Stimulated activated CD4-positive, alpha-beta T cell treated with anti-CD3 and anti-CD28 coated beads, TNF-alpha, amount 100 ng/mL, for 48 hours (primary cell): ENCODE measurements at regions not wholly inside any gene's neighbourhood (a gene's known extent, or its start where the extent isn't known, plus 50 kb on each side); places are given as distances from the start of the nearest gene placed in this dataset.
"Not testable (repeated sequence)": the region's sequence is repeated elsewhere in the genome, so short reads cannot be mapped to it uniquely, and the experiment has no call there.

Source experiments
- DNase-seq, 3 donors: peaks; one replicate each; pipeline ENCODE4 v3.0.0-alpha.2; 2020; ENCODE audit warnings: low read depth in 3 of 3

DNA sequence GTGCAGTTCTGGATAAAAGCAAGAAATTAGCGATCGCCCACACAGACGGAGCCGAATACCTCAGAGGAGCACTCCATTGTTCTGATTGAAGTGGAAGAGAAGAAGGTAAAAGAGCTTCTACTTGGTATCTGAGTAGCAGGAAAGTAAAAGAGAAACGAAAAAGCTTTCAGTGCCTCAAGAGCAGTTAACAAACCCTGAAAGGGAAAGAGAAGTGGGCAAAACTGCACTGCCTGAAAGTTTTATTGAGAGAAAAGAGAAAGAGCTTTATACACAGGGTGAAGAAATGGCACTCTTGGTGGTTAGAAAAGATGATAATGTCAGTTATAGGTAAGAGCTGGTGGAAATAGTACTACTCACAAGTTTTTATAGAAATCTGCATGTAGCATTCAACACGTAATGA is 192.8 kb downstream of the CDCA7 start:
- DNase-seq = no peak

DNA sequence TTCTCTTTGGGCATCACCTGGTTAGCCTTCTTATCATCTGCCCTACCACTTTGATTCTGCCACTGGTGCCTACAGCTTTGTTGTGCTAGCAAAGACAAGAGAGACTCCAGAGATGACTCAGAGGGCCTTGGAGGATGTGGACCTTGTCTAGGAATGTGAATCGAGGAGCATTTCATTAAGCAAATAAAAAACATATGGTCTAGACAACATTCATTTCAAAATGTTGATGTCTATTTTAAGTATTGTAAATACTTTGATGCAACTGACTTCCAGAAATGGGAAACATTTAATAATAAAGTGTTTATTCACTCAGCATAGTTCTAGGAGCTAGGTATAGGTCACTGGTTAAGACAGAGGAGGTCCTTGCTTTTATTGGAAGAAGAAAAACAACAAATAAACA is 195.5 kb downstream of the CDCA7 start:
- no peak for DNase-seq

DNA sequence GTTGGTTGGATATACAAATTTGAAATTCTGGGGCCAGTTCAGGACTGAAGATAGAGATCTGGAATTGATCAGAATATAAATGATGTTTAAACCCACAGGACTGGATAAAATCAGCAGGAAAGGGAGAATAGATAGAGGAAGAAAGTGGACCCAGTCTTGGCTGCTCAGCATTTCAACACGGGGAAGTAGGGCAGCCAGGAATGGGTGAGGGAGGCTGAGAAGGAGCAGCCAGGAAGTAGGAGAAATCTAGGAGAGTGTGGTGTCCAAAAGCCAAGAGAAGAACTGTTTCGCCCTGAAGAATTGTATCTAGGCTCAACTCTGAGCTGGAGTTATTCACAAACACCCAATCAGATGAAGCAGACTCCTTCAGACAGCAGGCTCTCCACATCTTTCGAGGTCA is 197.9 kb downstream of the CDCA7 start:
- DNase-seq = no peak

DNA sequence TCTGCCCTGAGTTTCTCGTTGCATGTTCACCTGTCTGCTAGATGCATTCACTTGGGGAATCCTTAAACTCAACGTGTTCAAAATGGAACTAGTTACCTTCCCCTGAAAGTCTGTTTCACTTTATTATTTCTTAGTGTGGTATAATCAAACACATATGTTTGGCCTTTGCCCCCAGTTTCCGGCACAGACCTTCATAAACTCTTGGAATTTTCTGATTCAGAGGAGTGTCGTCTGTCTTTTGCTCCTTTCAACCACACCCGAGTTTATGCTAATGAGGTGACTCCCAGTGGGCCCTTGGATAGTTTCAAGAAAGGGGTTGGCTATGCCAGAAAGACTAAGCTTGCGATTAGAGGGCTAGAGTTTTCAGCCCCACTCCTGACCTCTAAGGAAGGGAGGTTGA is 198.9 kb downstream of the CDCA7 start:
- no peak for DNase-seq

- no peak for DNase-seq
These were observed 201.2 kb downstream of the CDCA7 start for GRCh38 chr2:173555833-173556232.

DNA sequence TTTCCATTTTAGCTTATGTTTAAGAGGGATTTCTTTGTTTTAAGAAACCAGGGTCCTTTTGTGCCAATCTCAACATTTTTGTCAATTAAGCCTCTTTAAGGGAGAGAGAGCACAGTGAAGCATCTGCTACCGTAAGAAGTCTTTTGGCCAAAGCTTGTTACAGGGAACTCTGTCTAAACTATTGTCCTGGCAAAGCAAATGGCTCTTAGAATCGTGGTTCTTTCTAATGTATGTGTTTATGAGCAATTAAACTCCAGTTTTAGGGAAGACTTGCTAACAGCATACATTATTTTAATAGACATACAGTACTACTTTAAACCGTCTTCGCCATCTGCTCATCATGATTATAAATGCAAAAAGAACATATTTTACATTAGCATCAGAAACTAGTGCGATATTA is 202.1 kb downstream of the CDCA7 start:
- no peak for DNase-seq

DNA sequence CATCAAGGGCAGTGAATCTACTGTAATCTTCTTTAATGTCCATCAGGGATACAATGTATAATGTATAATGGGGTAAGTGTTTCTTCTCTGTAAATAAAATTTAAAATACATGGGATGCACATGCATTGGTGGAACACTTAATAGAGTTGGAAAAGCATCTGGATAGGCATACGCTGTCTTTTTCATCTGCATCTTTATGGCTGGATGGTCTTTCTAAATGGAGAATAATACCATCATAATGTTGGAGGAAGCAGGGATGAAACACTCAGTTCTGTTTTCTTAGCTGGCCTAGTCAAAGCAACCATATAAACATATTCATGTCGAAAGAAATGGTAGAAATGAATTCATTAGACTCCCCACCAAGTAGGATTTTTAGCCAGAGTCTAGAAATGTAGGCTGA is 202.8 kb downstream of the CDCA7 start:
- no peak for DNase-seq

DNA sequence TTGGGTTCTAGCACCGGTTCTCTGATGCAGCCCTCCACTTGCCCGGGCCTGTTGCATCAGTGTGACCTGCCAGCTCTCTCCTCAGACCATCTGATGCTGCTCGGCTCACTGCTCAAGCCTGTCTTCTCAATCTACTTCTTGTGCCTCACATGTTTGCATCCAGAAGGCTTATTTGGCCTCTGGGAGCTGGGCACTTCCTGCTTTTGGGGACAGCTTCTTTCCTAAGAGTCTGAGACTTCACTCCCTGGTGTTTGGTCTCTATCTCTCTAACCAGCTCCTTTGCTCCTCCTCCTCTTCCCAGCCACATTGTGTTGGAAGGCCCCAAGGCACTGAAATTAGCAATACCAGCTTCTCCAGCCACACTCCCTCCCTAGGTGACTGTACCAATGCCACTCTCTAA is 212.8 kb downstream of the CDCA7 start:
- no peak for DNase-seq

- DNase-seq = no peak
These were observed 213.4 kb downstream of the CDCA7 start for GRCh38 chr2:173568054-173568453.

GRCh38 chr2:173571021-173571821 is 216.5 kb downstream of the CDCA7 start:
- DNase-seq = no peak

DNA sequence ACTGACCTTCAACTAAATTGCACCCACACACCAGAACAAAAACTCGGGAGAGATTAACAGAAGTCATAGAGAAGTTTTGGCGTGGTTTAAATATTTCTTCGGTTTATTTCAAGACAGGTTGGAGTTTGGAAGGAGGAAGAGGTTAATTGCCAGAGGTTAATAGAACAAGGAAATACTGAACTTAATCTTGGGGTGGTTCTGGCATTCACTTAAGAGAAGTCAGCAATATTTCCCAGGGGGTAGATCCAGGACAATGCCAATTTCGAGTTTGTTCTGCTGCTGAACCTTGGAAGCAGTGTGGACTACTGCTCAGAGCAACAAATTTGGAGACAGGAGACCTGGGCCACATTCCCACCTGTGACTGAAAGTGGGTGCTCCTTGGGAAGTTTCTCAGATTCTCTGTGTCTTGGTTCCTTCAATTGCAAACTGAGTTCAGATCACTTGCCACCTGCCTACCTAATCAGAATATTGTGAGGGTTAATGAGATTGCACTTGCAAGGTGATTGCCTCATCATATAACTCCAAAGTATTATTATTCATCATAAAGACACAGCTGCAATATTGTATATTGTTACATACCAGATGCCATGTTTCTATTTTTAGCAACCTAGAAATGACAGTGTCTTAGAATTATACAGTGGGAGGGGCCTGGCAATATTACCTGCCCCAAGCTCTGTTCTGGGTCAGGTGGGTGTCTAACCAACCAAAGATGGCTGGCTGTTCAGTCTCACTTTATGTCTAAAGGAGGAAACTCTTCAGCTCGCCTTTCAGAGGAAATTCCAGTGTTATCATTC is 217.4 kb downstream of the CDCA7 start:
- DNase-seq = no peak

- DNase-seq = no peak
These were observed 218.2 kb downstream of the CDCA7 start for GRCh38 chr2:173572848-173573247.

DNA sequence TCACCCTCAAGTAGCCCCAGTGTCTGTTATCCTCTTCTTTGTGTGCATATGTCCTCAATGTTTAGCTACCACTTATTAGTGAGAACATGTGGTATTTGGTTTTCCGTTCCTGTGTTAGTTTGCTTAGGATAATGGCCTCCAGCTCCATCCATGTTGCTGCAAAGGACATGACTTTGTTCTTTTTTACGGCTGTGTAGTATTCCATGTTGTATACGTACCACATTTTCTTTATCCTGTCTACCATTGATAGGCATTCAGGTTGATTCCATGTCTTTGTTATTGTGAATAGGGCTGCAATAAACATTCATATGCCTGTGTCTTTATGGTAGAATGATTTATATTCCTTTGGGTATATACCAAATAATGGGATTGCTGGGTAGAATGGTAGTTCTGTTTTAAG is 219.1 kb downstream of the CDCA7 start:
- not testable (repeated sequence) for DNase-seq

DNA sequence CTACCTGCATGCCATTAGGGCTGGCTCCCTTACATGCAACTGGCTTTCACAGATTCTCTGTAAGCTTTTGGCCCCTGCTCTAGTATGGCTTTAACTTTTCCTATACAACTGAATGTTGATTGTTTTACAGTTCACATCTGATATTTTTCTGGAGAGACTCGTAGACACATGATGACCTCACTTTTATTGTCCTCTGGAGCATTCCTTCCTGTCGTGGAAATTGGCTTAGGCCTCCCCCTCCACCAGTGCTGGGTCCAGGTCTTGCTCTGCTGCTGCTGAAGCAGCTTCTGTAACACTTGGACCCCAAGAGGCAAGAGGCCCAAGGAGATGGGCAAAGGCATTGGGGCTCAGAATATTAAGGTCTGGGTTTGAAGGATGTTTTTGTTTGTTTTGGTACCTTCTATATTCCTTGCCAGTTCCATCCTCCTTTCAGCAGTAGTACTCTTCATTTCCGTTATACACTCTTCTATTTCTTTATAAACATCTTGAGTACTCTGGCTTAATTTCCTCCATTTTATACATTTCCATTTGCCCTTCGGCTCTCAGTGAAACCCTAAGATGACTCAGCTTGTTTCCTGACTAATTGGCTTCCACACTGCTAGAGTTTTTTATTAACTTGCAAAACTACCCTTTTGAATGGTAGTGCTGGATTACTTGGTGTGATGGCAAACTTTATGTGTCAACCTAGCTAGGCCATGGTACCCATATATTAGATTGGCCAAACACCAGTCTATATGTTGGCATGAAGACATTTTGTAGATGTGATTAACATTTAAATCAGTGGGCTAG is 219.8 kb downstream of the CDCA7 start:
- DNase-seq = no peak

GRCh38 chr2:173578404-173579107 is 223.9 kb downstream of the CDCA7 start:
- no peak for DNase-seq

- DNase-seq = no peak
These were observed 225.7 kb downstream of the CDCA7 start for GRCh38 chr2:173580351-173580750.

DNA sequence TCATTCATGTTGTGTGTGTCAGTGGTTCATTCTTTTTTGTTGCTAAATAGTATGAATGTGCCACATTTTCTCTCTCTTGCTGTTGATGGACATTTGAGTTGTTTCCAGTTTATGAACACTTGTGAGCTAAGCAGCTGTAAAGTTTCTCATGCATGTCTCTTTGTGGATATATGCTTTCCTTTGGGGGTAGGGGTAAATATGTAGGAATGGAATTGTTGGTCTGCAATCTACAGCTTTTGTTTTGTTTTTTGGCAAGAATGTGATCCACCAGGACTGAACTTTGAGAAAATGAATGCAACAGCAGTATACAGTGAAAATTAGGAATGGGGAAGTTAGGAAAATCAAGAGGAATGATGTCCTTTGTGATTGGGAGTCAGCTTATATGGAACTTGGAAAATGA is 226.3 kb downstream of the CDCA7 start:
- no peak for DNase-seq

GRCh38 chr2:173583196-173583595 is 228.5 kb downstream of the CDCA7 start:
- no peak for DNase-seq

GRCh38 chr2:173584000-173584399 is 229.3 kb downstream of the CDCA7 start:
- DNase-seq = no peak

- DNase-seq = no peak
These were observed 230.2 kb downstream of the CDCA7 start for GRCh38 chr2:173584676-173585458.

GRCh38 chr2:173588931-173589369 is 234.3 kb downstream of the CDCA7 start:
- DNase-seq = no peak
